Transverse colon (tissue), 4 donors: ENCODE measurements at regions not wholly inside any gene's neighbourhood (a gene's known extent, or its start where the extent isn't known, plus 50 kb on each side); places are given as distances from the start of the nearest gene placed in this dataset.

Source experiments
- DNase-seq: peaks from one replicate; pipeline ENCODE4 v3.0.0-alpha.2; 2019
- H3K27ac ChIP-seq, 4 donors: fragments of 200-600 bp; sonication (generic); 2 replicates each; pipeline ENCODE4 v1.5.1; 2016 to 2018; ENCODE audit warnings: inconsistent platforms in 4 of 4
- H3K27me3 ChIP-seq: fragments of 200-600 bp; sonication (generic); 2 replicates; pipeline ENCODE4 v1.5.1; 2017; ENCODE audit warnings: inconsistent platforms
- H3K36me3 ChIP-seq, 4 donors: fragments of 200-600 bp; sonication (generic); 2 replicates each; pipeline ENCODE4 v1.5.1; 2017 to 2019; ENCODE audit warnings: inconsistent platforms in 4 of 4
- H3K4me1 ChIP-seq, 4 donors: fragments of 200-600 bp; sonication (generic); 2 replicates each; pipeline ENCODE4 v1.5.1; 2017 to 2020; ENCODE audit warnings: inconsistent platforms in 4 of 4
- H3K4me3 ChIP-seq, 4 donors: fragments of 200-600 bp; sonication (generic); 1 replicate in 1 of 4; 2 replicates in 3 of 4; pipeline versions ENCODE4 v1.5.1 to v1.6.1; 2017 to 2019; ENCODE audit warnings: inconsistent platforms in 4 of 4
- H3K9me3 ChIP-seq, 2 donors: fragments of 200-600 bp; sonication (generic); 2 replicates each; pipeline ENCODE4 v1.5.1; 2017 to 2019; ENCODE audit warnings: inconsistent platforms in 2 of 2
- EP300 ChIP-seq: sonication (generic); formaldehyde crosslinking; IDR thresholded peaks from one replicate; pipeline ENCODE4 v1.6.1; 2017; ENCODE audit warnings: antibody characterized with exemption, low read depth
- POLR2A ChIP-seq: fragments of 450-650 bp; IDR thresholded peaks from one replicate; pipeline ENCODE4 v1.6.1; 2016; ENCODE audit warnings: antibody characterized with exemption, mild to moderate bottlenecking, moderate library complexity
- POLR2AphosphoS5 ChIP-seq, 3 donors: sonication (generic); formaldehyde crosslinking; IDR thresholded peaks; one replicate each; pipeline ENCODE4 v1.6.1; 2016; ENCODE audit warnings: antibody characterized with exemption in 3 of 3
- WGBS, 2 donors: methylation state at CpG; one replicate each; pipeline ENCODE4 v1.1.5; 2018; ENCODE audit warnings: low coverage in 1 of 2; 5-methylcytosine and 5-hydroxymethylcytosine counted together
- in situ Hi-C, 4 donors: fragments of 200-750 bp; cut with MboI; loops; one replicate each; pipeline versions ENCODE4 v1.15.0 to v1.15.1; 2017; ENCODE audit warnings: low sequenced_read_pairs in 3 of 4, low pct_ligation_motif_present in 1 of 4, low pct_unique_long_range_greater_than_20kb in 1 of 4
- intact Hi-C: fragments of 100-400 bp; cut with DNase I; formaldehyde crosslinking; loops from one replicate; pipeline ENCODE4 v1.15.1; 2023; ENCODE audit warnings: low total_unique reads
- TF ChIP-seq, protein P1 (sequence below), 5 experiments: fragments of 200-600 bp in 3 of 5; fragments of 450-650 bp in 2 of 5; sonication (generic) in 3 of 5; IDR thresholded peaks; 1 replicate in 2 of 5; 2 replicates in 3 of 5; pipeline ENCODE4 v1.5.1; 2016 to 2017; ENCODE audit warnings: antibody characterized with exemption in 5 of 5, inconsistent platforms in 3 of 5, mild to moderate bottlenecking in 2 of 5, moderate library complexity in 1 of 5

DNA sequence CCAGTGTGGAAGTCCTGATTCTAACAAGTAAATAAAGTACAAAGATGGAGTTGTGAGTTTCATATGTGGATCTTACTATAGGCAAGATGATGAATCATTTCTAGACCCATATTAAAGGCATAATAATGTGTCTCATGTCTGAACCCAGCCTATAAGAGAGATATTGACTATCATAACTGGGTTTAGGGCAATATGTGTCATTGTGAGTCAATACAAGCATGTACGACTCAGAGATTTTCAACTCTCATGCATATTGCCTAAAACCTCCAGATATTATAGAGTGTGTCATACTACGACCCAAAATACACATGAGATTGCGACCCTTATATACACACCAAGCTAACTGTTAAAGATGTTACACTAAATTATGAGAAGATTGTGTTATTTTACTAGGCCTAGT, 1003.9 kb upstream of the TSPY4 start:
- no CpG with 5 or more reads among the region's 3 CpGs for WGBS, 2 donors
- no peaks in the 10 kb centered on the region for H3K36me3 ChIP-seq
- TF ChIP-seq POLR2A (no peak), EP300 (no peak), POLR2AphosphoS5 (IDR thresholded peaks at IDR 0.05) (no peak)
- TF ChIP-seq, protein P1, sequence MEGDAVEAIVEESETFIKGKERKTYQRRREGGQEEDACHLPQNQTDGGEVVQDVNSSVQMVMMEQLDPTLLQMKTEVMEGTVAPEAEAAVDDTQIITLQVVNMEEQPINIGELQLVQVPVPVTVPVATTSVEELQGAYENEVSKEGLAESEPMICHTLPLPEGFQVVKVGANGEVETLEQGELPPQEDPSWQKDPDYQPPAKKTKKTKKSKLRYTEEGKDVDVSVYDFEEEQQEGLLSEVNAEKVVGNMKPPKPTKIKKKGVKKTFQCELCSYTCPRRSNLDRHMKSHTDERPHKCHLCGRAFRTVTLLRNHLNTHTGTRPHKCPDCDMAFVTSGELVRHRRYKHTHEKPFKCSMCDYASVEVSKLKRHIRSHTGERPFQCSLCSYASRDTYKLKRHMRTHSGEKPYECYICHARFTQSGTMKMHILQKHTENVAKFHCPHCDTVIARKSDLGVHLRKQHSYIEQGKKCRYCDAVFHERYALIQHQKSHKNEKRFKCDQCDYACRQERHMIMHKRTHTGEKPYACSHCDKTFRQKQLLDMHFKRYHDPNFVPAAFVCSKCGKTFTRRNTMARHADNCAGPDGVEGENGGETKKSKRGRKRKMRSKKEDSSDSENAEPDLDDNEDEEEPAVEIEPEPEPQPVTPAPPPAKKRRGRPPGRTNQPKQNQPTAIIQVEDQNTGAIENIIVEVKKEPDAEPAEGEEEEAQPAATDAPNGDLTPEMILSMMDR (IDR thresholded peaks at IDR 0.05): no peak
- no peaks in the 10 kb centered on the region for H3K4me1 ChIP-seq
- H3K9me3 ChIP-seq: no peaks in the 10 kb centered on the region
- no peak for DNase-seq
- no peak overlapping the region for H3K4me3 ChIP-seq
- no peaks in the 10 kb centered on the region for H3K27me3 ChIP-seq
- intact Hi-C loops: no loop called here
- in situ Hi-C loops: loop anchor here in 1 of 4 donors (25.0 kb wide), 1 partner anchor 96 kb away; no protein-coding TSS in a partner anchor
- no peak overlapping the region for H3K27ac ChIP-seq

DNA sequence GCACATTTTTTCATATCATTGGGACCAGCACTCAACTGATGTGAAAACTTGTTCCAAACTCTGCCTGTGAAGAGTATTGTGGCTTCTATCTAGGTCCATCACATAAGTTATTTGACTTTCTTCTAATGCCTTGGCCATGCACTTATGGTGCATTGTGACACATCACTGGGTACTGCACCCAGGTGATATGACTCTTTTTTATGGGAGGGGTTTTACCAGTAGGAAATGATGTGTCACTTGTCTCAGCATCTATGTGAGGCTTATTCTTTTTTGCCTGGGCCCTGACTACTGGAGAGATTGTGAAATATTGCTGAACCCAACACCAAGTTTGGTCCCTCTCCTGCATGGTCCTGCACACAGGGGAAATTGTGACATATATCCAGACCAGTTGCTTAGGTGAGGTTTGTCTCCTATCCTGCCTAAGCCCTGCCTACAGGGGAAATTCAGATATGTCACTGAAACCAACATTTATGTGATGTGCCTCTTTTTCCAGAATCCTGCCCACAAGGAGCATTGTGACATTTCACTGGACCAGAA, 1001.9 kb upstream of the TSPY4 start:
- in situ Hi-C loops (loop anchor here in 1 of 4 donors (25.0 kb wide), 1 partner anchor 98 kb away; no protein-coding TSS in a partner anchor), intact Hi-C loops (no loop called here)
- Histone ChIP-seq H3K27me3 (no peaks in the 10 kb centered on the region), H3K36me3 (no peaks in the 10 kb centered on the region), H3K4me3 (no peak overlapping the region), H3K4me1 (no peaks in the 10 kb centered on the region), H3K9me3 (no peaks in the 10 kb centered on the region), H3K27ac (no peak overlapping the region)
- DNase-seq: no peak
- TF ChIP-seq POLR2AphosphoS5 (IDR thresholded peaks at IDR 0.05) (no peak), POLR2A (no peak), EP300 (no peak)
- TF ChIP-seq, protein P1 (IDR thresholded peaks at IDR 0.05): no peak

DNA sequence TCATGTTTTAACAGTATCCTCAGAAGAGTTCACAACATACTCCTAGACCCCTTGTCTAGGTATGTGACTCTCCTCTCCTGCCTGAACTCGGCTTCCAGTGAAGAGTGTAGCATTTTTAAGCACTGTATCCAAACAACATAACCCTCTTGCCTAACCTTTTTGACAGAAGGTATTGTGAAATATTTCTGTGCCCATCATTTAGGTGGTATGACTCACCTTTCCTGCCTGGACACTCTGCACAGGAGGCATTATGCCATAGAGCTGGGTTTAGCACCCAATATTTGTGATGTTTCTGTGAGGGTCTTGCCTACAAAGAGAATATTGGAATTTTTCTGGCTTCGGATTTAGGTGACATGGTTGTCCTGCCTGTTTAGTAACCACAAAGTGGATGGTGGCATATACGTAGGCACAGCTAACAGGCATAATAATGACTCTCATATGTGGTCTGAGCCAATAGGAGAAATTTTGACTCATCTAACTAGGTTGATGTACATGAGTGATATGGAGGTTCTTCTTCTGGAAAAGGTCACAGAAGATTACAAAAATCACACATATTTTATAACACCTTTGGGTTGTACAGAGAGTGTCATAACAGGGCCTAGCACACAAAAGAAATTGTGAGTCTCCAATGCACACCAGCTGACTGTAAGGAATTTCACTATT, 1001.0 kb upstream of the TSPY4 start:
- no peak for TF ChIP-seq POLR2AphosphoS5 (IDR thresholded peaks at IDR 0.05)
- TF ChIP-seq, protein P1 (IDR thresholded peaks at IDR 0.05): no peak
- TF ChIP-seq POLR2A: no peak
- no peak for TF ChIP-seq EP300
- in situ Hi-C loops: loop anchor here in 1 of 4 donors (25.0 kb wide), 1 partner anchor 99 kb away; no protein-coding TSS in a partner anchor

DNA sequence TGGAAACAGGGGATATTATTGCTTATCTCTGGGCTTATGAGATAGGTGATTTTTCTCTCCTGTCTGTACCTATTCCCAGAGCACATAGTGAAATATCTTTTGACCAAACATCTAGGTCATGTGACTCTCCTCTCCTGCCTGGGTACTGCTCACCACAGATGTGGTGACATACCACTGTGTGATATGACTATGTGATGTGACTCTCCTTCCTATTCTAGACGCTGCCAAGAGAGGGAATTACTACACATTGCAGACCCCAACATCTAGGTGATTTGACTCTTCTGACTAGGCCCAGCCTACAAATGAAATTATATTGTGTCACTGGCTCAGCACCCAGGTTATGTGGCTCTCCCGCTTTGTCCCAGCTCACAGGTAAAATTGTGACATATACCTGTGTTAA, 996.3 kb upstream of the TSPY4 start:
- Histone ChIP-seq H3K4me3 (no peak overlapping the region), H3K4me1 (no peaks in the 10 kb centered on the region), H3K36me3 (no peaks in the 10 kb centered on the region), H3K27ac (no peak overlapping the region), H3K27me3 (no peaks in the 10 kb centered on the region), H3K9me3 (no peaks in the 10 kb centered on the region)
- no CpG with 5 or more reads among the region's 2 CpGs for WGBS, 2 donors
- in situ Hi-C loops (loop anchor here in 1 of 4 donors (25.0 kb wide), 1 partner anchor 104 kb away; no protein-coding TSS in a partner anchor), intact Hi-C loops (no loop called here)
- DNase-seq: no peak
- TF ChIP-seq POLR2A (no peak), EP300 (no peak)

More for the DNA sequence above, 1001.0 kb upstream of the TSPY4 start:
- no peaks in the 10 kb centered on the region for H3K9me3 ChIP-seq
- no peaks in the 10 kb centered on the region for H3K27me3 ChIP-seq
- no peaks in the 10 kb centered on the region for H3K4me1 ChIP-seq
- no peaks in the 10 kb centered on the region for H3K36me3 ChIP-seq
- intact Hi-C loops: no loop called here
- DNase-seq: no peak
- H3K27ac ChIP-seq: no peak overlapping the region
- no peak overlapping the region for H3K4me3 ChIP-seq
- no CpG with 5 or more reads among the region's 3 CpGs for WGBS, 2 donors
